ENCODE measurements at regions not wholly inside any gene's neighbourhood (a gene's known extent, or its start where the extent isn't known, plus 50 kb on each side); places are given as distances from the start of the nearest gene placed in this dataset.

- TF ChIP-seq CTCF (IDR thresholded peaks at IDR 0.05; ENCODE audit: low read depth, low read length, missing control alignments): no peak
- no peak for DNase-seq (ENCODE audit: low read depth)
- H3K4me3 ChIP-seq (ENCODE audit: low read depth, low read length): no peak overlapping the region
- in situ Hi-C loops (cut with HindIII; ENCODE audit: low sequenced_read_pairs): no loop called here
Measured at GRCh38 chr12:17342381-17342961, 736.5 kb upstream of the LMO3 start.

GRCh38 chr12:17335487-17335886, 729.5 kb upstream of the LMO3 start:
- no peak for TF ChIP-seq CTCF (IDR thresholded peaks at IDR 0.05; ENCODE audit: low read depth, low read length, missing control alignments)
- DNase-seq (ENCODE audit: low read depth): no peak
- H3K4me3 ChIP-seq (ENCODE audit: low read depth, low read length): no peak overlapping the region
- in situ Hi-C loops (cut with HindIII; ENCODE audit: low sequenced_read_pairs): no loop called here

- no peak overlapping the region for H3K4me3 ChIP-seq (ENCODE audit: low read depth, low read length)
- no peak for TF ChIP-seq CTCF (IDR thresholded peaks at IDR 0.05; ENCODE audit: low read depth, low read length, missing control alignments)
- DNase-seq (ENCODE audit: low read depth): no peak
- in situ Hi-C loops (cut with HindIII; ENCODE audit: low sequenced_read_pairs): no loop called here
Measured at GRCh38 chr12:17334784-17335183, 728.8 kb upstream of the LMO3 start.

- no peak for DNase-seq (ENCODE audit: low read depth)
- TF ChIP-seq CTCF (IDR thresholded peaks at IDR 0.05; ENCODE audit: low read depth, low read length, missing control alignments): no peak
- H3K4me3 ChIP-seq (ENCODE audit: low read depth, low read length): no peak overlapping the region
- in situ Hi-C loops (cut with HindIII; ENCODE audit: low sequenced_read_pairs): no loop called here
Measured at GRCh38 chr12:17333287-17333686, 727.3 kb upstream of the LMO3 start.

- no peak for DNase-seq (ENCODE audit: low read depth)
- TF ChIP-seq CTCF (IDR thresholded peaks at IDR 0.05; ENCODE audit: low read depth, low read length, missing control alignments): no peak
- in situ Hi-C loops (cut with HindIII; ENCODE audit: low sequenced_read_pairs): no loop called here
- no peak overlapping the region for H3K4me3 ChIP-seq (ENCODE audit: low read depth, low read length)
Measured at GRCh38 chr12:17326649-17327048, 720.7 kb upstream of the LMO3 start.

GRCh38 chr12:17322090-17322489, 716.1 kb upstream of the LMO3 start:
- no peak overlapping the region for H3K4me3 ChIP-seq (ENCODE audit: low read depth, low read length)
- no peak for TF ChIP-seq CTCF (IDR thresholded peaks at IDR 0.05; ENCODE audit: low read depth, low read length, missing control alignments)
- DNase-seq (ENCODE audit: low read depth): no peak
- in situ Hi-C loops (cut with HindIII; ENCODE audit: low sequenced_read_pairs): no loop called here
